NCI-H1930 (cell line): ENCODE measurements at regions not wholly inside any gene's neighbourhood (a gene's known extent, or its start where the extent isn't known, plus 50 kb on each side); places are given as distances from the start of the nearest gene placed in this dataset.
"Not testable (repeated sequence)": the region's sequence is repeated elsewhere in the genome, so short reads cannot be mapped to it uniquely, and the experiment has no call there.

Experiments
- DNase-seq, 2 experiments: peaks; one replicate each; lab custom pipeline; 2025; lab: John Stamatoyannopoulos, UW

- DNase-seq: peak; percentile 33 to 37
Observed at GRCh38 chr4:84224522-84224921, 274.6 kb downstream of the NKX6-1 start.

DNA sequence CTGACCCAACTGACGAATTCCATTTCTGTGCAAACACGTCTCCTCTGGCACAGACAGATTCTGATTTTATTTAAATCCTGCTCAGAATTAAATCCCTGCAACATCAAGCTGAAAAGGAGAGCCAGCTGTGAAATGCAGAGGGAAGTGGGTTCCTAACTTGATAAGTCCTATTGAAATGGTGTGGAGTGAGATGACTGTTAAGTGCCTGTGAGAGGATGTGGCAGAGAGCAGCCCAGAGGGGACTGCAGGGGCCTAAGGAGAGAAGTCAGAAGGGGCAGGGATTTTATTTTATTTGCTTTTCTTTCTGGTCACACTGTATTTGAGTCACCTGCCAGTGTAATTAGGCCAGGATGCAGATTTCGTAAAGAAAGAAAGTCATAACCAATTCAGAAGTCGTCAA, 277.4 kb downstream of the NKX6-1 start:
- no peak for DNase-seq

DNA sequence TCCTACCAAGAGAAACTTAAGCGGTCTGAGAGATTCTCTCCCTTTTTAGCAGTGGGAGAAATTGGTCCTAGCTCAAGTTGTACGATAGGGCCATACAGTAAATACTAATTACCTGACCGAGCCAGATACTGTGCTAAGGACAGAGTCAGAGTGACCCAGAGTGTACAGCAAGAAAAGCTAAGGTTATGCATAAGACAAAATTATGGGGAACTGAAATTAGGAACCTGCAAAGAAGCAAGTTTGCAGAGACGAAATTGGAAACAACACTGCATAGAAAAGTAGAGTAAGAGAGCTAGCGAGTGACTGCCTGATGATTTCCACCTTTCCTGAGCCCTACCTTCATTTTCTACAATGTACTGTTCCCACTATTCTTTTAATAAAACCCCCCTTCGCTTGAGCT, 278.1 kb downstream of the NKX6-1 start:
- DNase-seq: no peak

GRCh38 chr4:84219656-84220055, 279.4 kb downstream of the NKX6-1 start:
- no peak for DNase-seq

- DNase-seq: no peak
Observed at GRCh38 chr4:84218031-84218430, 281.1 kb downstream of the NKX6-1 start.

DNA sequence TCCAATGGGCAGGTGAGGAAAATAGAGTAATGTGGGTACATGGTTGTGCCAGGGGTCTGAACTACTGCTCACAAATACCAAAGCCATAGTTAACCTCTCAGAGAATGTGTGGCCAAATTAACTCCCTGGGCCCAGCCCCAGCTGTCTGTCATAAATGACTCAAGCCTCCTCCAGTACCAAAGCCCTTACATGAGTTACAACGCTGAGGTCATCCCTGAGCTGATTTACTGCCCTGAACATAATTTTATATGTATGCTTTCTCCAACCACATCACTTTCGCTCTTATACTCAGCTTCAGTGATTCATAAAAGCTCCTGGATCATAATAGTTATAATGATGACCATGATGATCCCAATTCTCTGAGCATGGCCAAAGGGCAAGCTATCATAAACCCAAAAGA, 283.9 kb downstream of the NKX6-1 start:
- no peak for DNase-seq

DNA sequence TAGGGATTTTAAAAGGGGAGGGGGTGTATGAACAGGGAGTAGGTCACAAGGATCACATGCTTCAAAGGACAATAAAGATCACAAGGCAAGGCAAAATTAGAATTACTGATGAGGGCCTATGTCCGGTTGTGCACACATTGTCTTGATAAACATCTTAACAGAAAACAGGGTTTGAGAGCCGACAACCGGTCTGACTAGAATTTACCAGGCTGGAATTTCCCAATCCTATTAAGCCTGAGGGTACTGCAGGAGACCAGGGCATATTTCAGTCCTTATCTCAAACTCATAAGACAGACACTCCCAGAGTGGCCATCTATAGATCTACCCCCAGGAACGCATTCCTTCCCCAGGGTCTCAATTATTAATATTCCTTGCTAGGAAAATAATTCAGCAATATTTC, 292.9 kb downstream of the NKX6-1 start:
- not testable (repeated sequence) for DNase-seq

DNA sequence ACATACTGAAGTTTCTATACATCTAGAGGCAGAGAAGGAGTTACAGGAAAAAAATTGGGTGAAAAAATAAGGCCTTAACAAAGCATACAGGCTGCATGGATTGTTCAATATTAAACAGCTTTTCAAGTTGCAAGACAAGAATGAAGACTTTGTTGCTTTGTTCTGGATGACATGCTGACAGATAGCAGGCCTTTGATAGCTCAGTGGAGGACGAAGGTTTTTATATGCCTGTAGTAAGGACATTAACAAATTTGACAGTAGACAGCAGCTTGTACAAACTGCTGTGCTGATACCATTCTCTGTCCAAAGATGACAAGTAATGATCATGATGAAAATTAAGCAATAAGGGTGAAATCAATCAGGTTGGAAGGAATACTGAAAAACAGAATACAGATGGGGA, 309.9 kb downstream of the NKX6-1 start:
- no peak for DNase-seq

- no peak for DNase-seq
Observed at GRCh38 chr4:84179409-84179808, 319.7 kb downstream of the NKX6-1 start.

DNA sequence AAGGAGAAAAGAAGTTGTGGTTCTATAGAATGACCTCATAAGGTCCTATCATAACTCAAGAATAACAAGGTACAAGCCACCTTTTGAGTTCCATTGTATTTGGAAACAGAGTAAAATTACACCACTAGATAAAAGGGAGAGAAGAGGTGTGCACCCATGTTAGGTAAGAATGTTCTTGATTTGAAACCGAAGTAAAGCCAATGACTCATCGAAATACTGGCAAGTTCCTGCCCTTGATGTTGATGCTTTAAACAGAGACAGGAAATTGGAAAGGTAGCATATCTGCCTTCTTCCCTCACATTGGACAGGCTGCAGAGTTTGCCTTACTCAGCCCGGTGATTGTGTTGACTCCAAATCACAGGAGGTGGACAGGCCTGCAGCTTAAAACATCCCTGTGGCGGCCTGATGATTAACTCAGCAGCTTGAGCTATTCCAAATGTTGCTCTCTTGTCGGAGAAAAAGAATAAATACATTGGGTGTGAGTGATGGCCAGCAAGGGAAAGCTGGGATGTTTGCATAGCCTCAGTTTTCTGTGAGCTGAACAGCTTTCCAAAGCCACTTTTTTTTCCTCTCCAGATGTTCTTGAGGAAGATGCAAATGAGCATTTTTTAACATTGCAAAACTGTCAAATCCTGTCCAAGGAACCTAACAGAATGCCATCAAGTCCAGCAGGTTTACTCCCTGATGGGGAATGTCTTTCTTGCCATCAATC, 321.1 kb downstream of the NKX6-1 start:
- no peak for DNase-seq

DNA sequence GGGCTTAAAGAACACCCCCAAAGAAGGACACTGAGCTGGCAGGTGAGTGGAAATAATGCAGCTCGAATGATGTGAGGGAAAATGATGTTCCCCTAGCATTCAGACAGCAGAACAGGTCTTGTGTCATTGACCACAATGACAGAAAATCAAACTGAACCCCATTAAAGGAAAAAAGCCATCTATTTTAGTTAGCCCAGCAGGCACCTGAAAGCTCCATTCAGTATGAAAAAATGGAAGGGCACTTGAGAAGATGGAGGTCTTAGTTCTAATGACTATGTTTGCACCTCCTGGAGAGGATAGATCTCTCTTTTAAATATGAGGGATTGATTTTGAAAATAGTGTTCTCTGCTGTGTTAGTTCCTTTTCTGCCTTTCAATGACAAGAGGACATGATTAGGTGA, 323.1 kb downstream of the NKX6-1 start:
- DNase-seq: no peak

GRCh38 chr4:84171871-84172270, 327.2 kb downstream of the NKX6-1 start:
- no peak for DNase-seq

GRCh38 chr4:84167564-84167963, 331.5 kb downstream of the NKX6-1 start:
- DNase-seq: no peak

GRCh38 chr4:84167093-84167492, 332.0 kb downstream of the NKX6-1 start:
- no peak for DNase-seq

DNA sequence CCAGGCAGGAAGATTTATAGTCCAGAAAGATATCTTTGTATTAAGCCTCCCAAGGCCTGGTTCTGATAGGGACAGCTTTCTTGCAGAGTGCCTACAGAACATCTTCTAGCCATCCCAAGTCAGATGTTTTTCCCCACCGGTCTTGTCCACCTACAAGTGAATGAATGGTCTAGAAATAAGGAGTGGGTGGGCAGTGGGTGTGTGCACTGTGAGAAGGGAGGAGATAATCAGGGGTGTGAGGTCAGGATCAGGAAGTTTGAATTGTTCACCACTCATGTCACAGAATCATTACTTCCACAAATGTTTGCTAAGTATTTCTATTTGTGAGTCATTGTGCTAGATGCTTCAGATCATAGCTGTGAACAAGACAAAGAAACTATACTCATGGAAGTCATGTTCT, 332.6 kb downstream of the NKX6-1 start:
- DNase-seq: no peak

GRCh38 chr4:84164201-84164600, 334.9 kb downstream of the NKX6-1 start:
- DNase-seq: no peak

- no peak for DNase-seq
Observed at GRCh38 chr4:84159762-84160161, 339.3 kb downstream of the NKX6-1 start.

DNA sequence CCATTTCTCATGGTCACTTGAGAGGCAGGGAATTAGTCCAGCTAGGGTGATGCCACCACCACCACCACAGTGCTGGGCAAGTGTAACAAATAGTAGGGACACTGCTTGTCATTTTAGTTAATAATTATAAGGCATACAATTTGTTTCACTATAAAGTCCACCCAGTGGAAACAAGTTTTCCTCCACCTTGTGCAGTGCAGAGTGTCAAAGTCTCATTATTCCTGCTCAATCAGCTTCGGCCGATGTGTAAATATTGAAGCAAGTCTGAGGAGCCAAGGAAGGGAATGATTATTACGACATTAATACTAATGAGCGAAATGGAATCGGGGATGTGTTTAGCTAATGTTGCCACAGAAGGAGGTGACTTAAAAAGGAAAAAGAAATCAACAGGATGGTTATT, 340.4 kb downstream of the NKX6-1 start:
- DNase-seq: no peak

GRCh38 chr4:84151574-84151973, 347.5 kb downstream of the NKX6-1 start:
- no peak for DNase-seq

DNA sequence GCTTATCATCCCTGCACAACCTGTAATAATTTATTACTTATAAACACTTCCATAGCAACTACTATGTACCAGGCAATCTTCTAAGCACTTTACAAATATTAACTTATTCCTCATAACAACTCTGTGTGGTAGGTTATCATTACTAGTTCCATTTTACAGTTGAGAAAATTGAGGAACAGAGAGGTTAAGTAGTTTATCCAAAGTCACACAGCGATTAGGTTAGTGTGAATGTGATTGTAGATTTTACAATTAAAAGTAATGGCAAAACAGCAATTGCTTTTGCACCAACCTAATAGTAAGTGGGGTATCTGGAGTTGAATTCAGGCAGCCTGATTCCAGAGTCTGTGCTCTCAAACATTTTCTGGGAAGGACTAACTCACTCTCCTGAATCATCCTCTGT, 348.9 kb downstream of the NKX6-1 start:
- DNase-seq: no peak

DNA sequence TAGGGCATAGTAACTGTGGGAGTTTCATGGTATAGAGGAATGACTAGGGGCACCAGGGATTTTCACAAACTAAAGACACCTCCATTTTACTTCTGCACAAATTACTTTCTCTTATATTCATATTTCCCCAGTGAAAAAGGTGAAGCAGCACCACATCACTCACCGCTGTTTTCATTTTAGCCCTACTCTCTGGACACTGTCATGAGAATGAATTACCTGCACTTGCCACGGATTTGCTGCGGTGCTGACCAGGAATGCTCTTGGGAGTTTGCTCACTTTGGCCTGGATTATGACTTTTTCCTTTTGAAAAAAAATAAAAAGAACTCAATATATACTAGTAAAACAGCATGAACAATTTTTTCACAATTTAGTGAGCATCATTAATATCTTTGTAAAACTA, 351.3 kb downstream of the NKX6-1 start:
- no peak for DNase-seq

DNA sequence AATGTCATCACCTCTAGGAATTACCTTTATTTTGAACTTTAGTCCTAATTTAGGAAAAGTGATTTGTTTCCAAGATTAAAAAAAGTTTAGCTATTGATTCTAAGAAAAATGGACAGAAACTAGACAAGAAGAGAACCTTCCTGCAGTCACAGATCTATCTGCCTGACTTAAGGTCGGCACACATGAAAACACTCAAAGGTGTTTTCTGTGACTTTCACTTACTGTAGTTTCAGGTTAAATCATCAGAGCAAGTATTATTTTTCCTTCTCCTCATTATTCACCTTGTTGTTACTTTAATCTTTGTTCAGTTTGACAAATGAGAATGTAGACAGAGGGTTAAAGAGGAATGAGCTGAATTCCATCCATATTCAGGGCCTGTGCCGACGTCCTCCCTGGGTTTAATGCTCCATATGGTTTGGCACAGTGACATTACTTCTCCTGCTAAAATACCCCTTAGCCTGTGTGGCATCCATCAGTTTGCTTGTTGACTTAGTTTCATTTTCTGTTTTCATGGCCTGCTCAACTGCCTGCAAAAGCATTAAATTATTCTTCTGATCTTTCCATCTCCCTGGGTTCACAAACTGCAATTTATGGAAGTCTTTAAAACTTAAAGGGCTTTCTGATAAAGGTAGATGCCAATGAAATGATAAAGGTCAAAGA, 352.7 kb downstream of the NKX6-1 start:
- no peak for DNase-seq

GRCh38 chr4:84145176-84145575, 353.9 kb downstream of the NKX6-1 start:
- DNase-seq: no peak

- DNase-seq: not testable (repeated sequence)
Observed at GRCh38 chr4:84126911-84127310, 372.2 kb downstream of the NKX6-1 start.
